Adrenal gland (tissue), 9 donors: ENCODE measurements at regions not wholly inside any gene's neighbourhood (a gene's known extent, or its start where the extent isn't known, plus 50 kb on each side); places are given as distances from the start of the nearest gene placed in this dataset.

Experiments used
- DNase-seq, 7 donors: peaks; one replicate each; pipeline ENCODE4 v3.0.0-alpha.2; 2019 to 2020
- H3K27ac ChIP-seq, 5 donors: fragments of 200-600 bp; sonication (generic) in 4 of 5; 1 replicate in 3 of 5; 2 replicates in 2 of 5; pipeline versions ENCODE4 v1.5.1 to v1.8.0; 2016 to 2020; ENCODE audit warnings: mild to moderate bottlenecking in 1 of 5
- H3K27me3 ChIP-seq: fragments of 200-600 bp; 2 replicates; pipeline ENCODE4 v1.8.0; 2021
- H3K36me3 ChIP-seq, 2 donors: fragments of 200-600 bp; replicated peaks in 1 of 2; 1 replicate in 1 of 2; 2 replicates in 1 of 2; pipeline versions ENCODE4 v1.5.1 to v1.8.0; 2018 to 2022
- H3K4me1 ChIP-seq, 2 donors: fragments of 200-600 bp; replicated peaks in 1 of 2; 1 replicate in 1 of 2; 2 replicates in 1 of 2; pipeline versions ENCODE4 v1.5.1 to v1.8.0; 2018 to 2021
- H3K4me3 ChIP-seq, 4 donors: fragments of 200-600 bp; sonication (generic) in 3 of 4; one replicate each; pipeline ENCODE4 v1.5.1; 2016 to 2018
- H3K9me3 ChIP-seq, 3 donors: fragments of 200-600 bp; sonication (generic) in 1 of 3; replicated peaks in 1 of 3; 1 replicate in 2 of 3; 2 replicates in 1 of 3; pipeline versions ENCODE4 v1.5.1 to v1.8.0; 2016 to 2021
- POLR2A ChIP-seq, 2 donors: fragments of 450-650 bp; IDR thresholded peaks; one replicate each; pipeline ENCODE4 v1.6.1; 2017; ENCODE audit warnings: antibody characterized with exemption in 2 of 2, mild to moderate bottlenecking in 2 of 2, moderate library complexity in 1 of 2
- WGBS, 4 donors: extraction: QIAGEN DNeasy Blood & Tissue Kit in 2 of 4; methylation state at CpG; one replicate each; pipeline versions ENCODE4 v1.1.5 to v1.1.7; 2013 to 2017; 5-methylcytosine and 5-hydroxymethylcytosine counted together
- intact Hi-C, 2 donors: fragments of 100-400 bp; cut with DNase I; formaldehyde crosslinking; loops; one replicate each; pipeline versions ENCODE4 v1.14.1 to v1.15.0; 2022 to 2023
- TF ChIP-seq, protein P1 (sequence below), 6 experiments: fragments of 450-650 bp in 4 of 6; fragments of 200-600 bp in 2 of 6; sonication (generic) in 1 of 6; IDR thresholded peaks; 1 replicate in 5 of 6; 2 replicates in 1 of 6; pipeline versions ENCODE4 v1.5.1 to v1.8.0; 2016 to 2021; ENCODE audit warnings: antibody characterized with exemption in 6 of 6, mild to moderate bottlenecking in 2 of 6, moderate library complexity in 1 of 6
- donor health status: healthy with polysubstance abuse.
- donor health status: Bipolar disorder and iron deficiency.
- donor health status: DM: yes; HTN: yes; CAD: no.
- donor health status: DM: no; HTN: no; CAD: no.
- donor health status: DM: no; HTN: no; CAD: no.

- no peak overlapping the region for H3K27ac ChIP-seq
- 80 to 88% (median 86%) methylated on average over 2 of the region's 2 CpGs for WGBS, 4 donors
- TF ChIP-seq POLR2A (IDR thresholded peaks at IDR 0.05) = no peak
- TF ChIP-seq, protein P1, sequence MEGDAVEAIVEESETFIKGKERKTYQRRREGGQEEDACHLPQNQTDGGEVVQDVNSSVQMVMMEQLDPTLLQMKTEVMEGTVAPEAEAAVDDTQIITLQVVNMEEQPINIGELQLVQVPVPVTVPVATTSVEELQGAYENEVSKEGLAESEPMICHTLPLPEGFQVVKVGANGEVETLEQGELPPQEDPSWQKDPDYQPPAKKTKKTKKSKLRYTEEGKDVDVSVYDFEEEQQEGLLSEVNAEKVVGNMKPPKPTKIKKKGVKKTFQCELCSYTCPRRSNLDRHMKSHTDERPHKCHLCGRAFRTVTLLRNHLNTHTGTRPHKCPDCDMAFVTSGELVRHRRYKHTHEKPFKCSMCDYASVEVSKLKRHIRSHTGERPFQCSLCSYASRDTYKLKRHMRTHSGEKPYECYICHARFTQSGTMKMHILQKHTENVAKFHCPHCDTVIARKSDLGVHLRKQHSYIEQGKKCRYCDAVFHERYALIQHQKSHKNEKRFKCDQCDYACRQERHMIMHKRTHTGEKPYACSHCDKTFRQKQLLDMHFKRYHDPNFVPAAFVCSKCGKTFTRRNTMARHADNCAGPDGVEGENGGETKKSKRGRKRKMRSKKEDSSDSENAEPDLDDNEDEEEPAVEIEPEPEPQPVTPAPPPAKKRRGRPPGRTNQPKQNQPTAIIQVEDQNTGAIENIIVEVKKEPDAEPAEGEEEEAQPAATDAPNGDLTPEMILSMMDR (IDR thresholded peaks at IDR 0.05) = no peak
- DNase-seq = no peak
- H3K4me1 ChIP-seq = no peaks in the 10 kb centered on the region
- H3K36me3 ChIP-seq = no peaks in the 10 kb centered on the region
- intact Hi-C loops = no loop called here
- H3K27me3 ChIP-seq = no peaks in the 10 kb centered on the region
- no peaks in the 10 kb centered on the region for H3K9me3 ChIP-seq
- H3K4me3 ChIP-seq = no peak overlapping the region
Observed at GRCh38 chr16:62717026-62717425, 680.8 kb upstream of the CDH8 start.

- H3K4me1 ChIP-seq = no peaks in the 10 kb centered on the region
- WGBS, 4 donors = 72 to 86% (median 76%) methylated on average over 1 of the region's 1 CpG
- no peaks in the 10 kb centered on the region for H3K36me3 ChIP-seq
- DNase-seq = no peak
- no peak overlapping the region for H3K27ac ChIP-seq
- TF ChIP-seq, protein P1 (IDR thresholded peaks at IDR 0.05) = no peak
- TF ChIP-seq POLR2A (IDR thresholded peaks at IDR 0.05) = no peak
- H3K4me3 ChIP-seq = no peak overlapping the region
- intact Hi-C loops = no loop called here
- H3K27me3 ChIP-seq = no peaks in the 10 kb centered on the region
- no peaks in the 10 kb centered on the region for H3K9me3 ChIP-seq
Observed at GRCh38 chr16:62715701-62716100, 679.5 kb upstream of the CDH8 start.

DNA sequence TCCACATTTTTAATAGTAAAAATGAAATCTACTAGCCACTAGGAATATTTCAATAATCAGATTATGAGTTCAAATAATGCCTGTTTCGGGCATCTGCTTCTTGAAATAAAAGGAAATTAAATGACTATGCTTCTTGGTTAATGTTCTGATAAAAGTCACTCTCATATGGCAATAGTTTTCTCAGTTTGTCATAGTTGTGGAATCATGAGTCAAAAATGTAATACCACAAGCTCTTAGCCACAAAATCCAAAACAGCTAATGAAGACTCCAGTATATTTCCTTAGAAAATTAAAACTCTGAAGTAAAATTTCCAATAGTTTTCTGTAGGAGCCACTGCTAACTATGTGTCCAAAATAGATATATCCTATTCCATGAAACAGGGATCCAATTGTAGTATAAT is 676.3 kb upstream of the CDH8 start:
- TF ChIP-seq, protein P1 (IDR thresholded peaks at IDR 0.05) = no peak
- TF ChIP-seq POLR2A (IDR thresholded peaks at IDR 0.05) = no peak
- no peaks in the 10 kb centered on the region for H3K27me3 ChIP-seq
- intact Hi-C loops = no loop called here
- no peaks in the 10 kb centered on the region for H3K9me3 ChIP-seq
- H3K4me1 ChIP-seq = no peaks in the 10 kb centered on the region
- no peaks in the 10 kb centered on the region for H3K36me3 ChIP-seq
- WGBS, 4 donors = 67 to 92% (median 83%) methylated on average over 1 of the region's 1 CpG
- H3K27ac ChIP-seq = no peak overlapping the region
- no peak overlapping the region for H3K4me3 ChIP-seq
- DNase-seq = no peak

DNA sequence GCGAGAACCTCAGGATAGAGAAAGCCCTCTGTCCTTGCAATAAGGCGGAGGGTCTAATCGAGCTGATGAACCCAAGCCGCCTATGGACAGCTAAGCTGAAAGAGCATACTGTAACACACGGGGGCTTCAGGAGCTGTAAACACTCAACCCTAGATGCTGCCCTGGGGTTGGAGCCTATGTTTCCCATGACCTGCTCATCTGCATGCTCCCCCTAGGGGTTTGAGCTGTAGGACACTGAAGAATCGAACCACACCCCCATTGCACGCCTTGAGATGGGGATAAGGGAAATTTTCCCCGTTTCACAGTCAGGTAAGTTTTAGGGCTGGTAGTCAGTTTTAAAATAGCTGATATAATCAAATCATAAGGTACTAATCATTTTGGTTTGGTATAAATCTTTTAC is 675.6 kb upstream of the CDH8 start:
- no peak overlapping the region for H3K4me3 ChIP-seq
- TF ChIP-seq POLR2A (IDR thresholded peaks at IDR 0.05) = no peak
- TF ChIP-seq, protein P1 (IDR thresholded peaks at IDR 0.05) = no peak
- H3K27ac ChIP-seq = no peak overlapping the region
- H3K36me3 ChIP-seq = no peaks in the 10 kb centered on the region
- H3K27me3 ChIP-seq = no peaks in the 10 kb centered on the region
- H3K4me1 ChIP-seq = no peaks in the 10 kb centered on the region
- intact Hi-C loops = no loop called here
- no peak for DNase-seq
- WGBS, 4 donors = 85 to 91% (median 89%) methylated on average over 8 of the region's 8 CpGs
- no peaks in the 10 kb centered on the region for H3K9me3 ChIP-seq
